ENCODE measurements at regions not wholly inside any gene's neighbourhood (a gene's known extent, or its start where the extent isn't known, plus 50 kb on each side); places are given as distances from the start of the nearest gene placed in this dataset.

DNA sequence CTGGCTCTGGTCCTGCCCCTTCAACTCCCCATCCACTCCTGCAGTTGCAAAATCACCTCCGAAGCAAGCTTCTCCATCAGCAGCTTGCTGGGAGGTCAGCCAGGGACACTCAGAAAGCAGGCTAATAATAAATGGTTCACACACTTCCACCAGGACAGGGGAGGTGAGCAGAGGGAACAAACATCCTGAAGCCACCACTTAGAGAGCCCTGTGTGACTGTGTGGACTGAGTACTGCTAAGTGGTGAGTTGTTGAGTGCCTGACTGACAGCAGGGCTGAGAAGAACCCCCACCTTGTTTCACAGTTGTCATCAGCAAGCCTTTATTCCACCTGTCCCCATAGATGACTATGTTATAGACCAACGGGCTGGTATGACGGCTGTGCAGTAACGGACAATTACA lies 213.9 kb downstream of the CBLN1 start:
- H3K27ac ChIP-seq = no peak overlapping the region
- H3K4me3 ChIP-seq = no peak overlapping the region
- no peaks in the 10 kb centered on the region for H3K36me3 ChIP-seq
- no peak for DNase-seq
- intact Hi-C loops (cut with DNase I) = no loop called here
- H3K27me3 ChIP-seq = no peaks in the 10 kb centered on the region
- H3K4me1 ChIP-seq (ENCODE audit: insufficient read depth) = no peaks in the 10 kb centered on the region
- no peak for TF ChIP-seq POLR2A (IDR thresholded peaks at IDR 0.05)
- TF ChIP-seq, protein P1, sequence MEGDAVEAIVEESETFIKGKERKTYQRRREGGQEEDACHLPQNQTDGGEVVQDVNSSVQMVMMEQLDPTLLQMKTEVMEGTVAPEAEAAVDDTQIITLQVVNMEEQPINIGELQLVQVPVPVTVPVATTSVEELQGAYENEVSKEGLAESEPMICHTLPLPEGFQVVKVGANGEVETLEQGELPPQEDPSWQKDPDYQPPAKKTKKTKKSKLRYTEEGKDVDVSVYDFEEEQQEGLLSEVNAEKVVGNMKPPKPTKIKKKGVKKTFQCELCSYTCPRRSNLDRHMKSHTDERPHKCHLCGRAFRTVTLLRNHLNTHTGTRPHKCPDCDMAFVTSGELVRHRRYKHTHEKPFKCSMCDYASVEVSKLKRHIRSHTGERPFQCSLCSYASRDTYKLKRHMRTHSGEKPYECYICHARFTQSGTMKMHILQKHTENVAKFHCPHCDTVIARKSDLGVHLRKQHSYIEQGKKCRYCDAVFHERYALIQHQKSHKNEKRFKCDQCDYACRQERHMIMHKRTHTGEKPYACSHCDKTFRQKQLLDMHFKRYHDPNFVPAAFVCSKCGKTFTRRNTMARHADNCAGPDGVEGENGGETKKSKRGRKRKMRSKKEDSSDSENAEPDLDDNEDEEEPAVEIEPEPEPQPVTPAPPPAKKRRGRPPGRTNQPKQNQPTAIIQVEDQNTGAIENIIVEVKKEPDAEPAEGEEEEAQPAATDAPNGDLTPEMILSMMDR (IDR thresholded peaks at IDR 0.05) = no peak
- TF ChIP-seq EP300 (IDR thresholded peaks at IDR 0.05) = no peak
- no peaks in the 10 kb centered on the region for H3K9me3 ChIP-seq
- WGBS, 3 donors = 63 to 75% (median 64%) methylated on average over 4 of the region's 4 CpGs

DNA sequence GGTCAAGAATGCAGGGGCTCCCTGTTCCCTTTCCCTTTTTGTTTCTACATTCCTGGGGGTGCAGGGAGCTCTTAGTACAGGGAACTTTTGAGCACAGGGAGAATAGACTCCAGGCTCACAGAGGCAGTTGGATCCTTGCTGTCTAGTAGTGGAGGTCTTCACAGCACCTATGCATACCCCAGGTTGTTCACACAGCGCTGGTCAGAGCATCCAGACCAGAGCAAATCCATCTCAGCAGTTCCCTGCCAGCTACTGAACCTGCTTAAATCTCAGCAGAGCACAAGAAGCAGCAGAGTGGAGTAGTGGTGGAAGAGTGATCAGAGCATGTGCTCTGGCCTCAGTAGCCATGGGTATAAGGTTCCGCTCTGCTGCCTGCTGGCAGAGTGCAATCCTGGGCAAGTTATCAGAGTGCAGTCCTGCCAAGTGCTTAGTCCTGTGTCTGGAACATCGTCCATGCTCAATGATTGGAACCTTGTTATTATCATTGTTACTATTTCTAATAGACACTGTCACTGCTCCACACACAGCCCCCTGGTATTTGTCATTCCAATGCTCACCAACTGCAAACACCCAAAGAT lies 220.4 kb downstream of the CBLN1 start:
- Histone ChIP-seq H3K4me3 (no peak overlapping the region), H3K4me1 (ENCODE audit: insufficient read depth) (no peaks in the 10 kb centered on the region), H3K27me3 (no peaks in the 10 kb centered on the region), H3K27ac (no peak overlapping the region), H3K36me3 (no peaks in the 10 kb centered on the region), H3K9me3 (no peaks in the 10 kb centered on the region)
- no peak for DNase-seq
- intact Hi-C loops (cut with DNase I) = no loop called here
- TF ChIP-seq EP300 (IDR thresholded peaks at IDR 0.05) = no peak
- TF ChIP-seq, protein P1 (IDR thresholded peaks at IDR 0.05) = no peak
- WGBS, 3 donors = 61 to 74% (median 69%) methylated on average over 3 of the region's 3 CpGs

DNA sequence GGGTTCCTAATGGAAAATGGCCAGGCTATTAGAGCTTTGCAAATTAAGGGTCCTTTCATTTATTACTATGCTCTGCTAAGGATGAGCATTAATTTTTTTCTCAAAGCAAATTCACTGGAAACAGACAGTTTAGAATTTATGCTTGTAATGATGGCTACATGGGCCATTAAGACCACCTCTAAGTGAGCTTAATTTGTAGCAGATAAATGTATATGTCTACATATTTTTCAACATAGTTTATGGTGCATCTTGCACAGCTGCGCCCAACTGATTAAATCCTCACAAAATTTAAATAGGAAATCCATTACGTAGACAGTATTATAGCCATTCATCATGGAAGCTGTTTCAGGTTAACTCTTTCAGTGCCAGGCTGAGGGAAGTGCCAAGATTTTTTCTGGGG lies 220.9 kb downstream of the CBLN1 start:
- no peak for DNase-seq
- H3K4me1 ChIP-seq (ENCODE audit: insufficient read depth) = no peaks in the 10 kb centered on the region
- H3K27ac ChIP-seq = no peak overlapping the region
- 16 to 38% (median 30%) methylated on average over 2 of the region's 2 CpGs for WGBS, 3 donors
- no peak overlapping the region for H3K4me3 ChIP-seq
- TF ChIP-seq POLR2A (IDR thresholded peaks at IDR 0.05) (no peak), EP300 (IDR thresholded peaks at IDR 0.05) (no peak)
- H3K9me3 ChIP-seq = no peaks in the 10 kb centered on the region
- intact Hi-C loops (cut with DNase I) = no loop called here
- H3K27me3 ChIP-seq = no peaks in the 10 kb centered on the region
- H3K36me3 ChIP-seq = no peaks in the 10 kb centered on the region

DNA sequence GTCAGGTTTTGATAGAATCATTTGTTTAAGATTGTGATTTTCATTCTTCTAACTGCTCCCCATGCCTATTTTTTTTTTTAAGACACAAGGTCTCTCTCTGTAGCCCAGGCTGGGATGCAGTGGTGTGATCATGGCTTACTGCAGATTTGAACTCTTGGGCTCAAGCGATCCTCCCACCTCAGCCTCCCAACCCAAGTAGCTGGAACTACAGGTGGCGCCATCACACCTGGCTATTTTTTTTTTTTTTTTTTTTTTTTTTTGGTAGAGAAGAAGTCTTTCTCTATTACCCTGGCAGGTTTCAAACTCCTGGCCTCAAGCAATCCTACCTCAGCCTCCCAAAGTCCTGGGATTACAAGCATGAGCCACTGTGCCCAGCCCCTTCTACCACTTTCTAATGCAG lies 223.3 kb downstream of the CBLN1 start:
- WGBS, 3 donors = 70 to 97% (median 89%) methylated on average over 2 of the region's 2 CpGs
- H3K36me3 ChIP-seq = no peaks in the 10 kb centered on the region
- intact Hi-C loops (cut with DNase I) = no loop called here
- no peaks in the 10 kb centered on the region for H3K4me1 ChIP-seq (ENCODE audit: insufficient read depth)
- H3K27ac ChIP-seq = no peak overlapping the region
- H3K4me3 ChIP-seq = no peak overlapping the region
- no peak for TF ChIP-seq EP300 (IDR thresholded peaks at IDR 0.05)
- no peak for TF ChIP-seq POLR2A (IDR thresholded peaks at IDR 0.05)
- TF ChIP-seq, protein P1 (IDR thresholded peaks at IDR 0.05) = no peak
- H3K27me3 ChIP-seq = no peaks in the 10 kb centered on the region
- no peak for DNase-seq
- no peaks in the 10 kb centered on the region for H3K9me3 ChIP-seq

DNA sequence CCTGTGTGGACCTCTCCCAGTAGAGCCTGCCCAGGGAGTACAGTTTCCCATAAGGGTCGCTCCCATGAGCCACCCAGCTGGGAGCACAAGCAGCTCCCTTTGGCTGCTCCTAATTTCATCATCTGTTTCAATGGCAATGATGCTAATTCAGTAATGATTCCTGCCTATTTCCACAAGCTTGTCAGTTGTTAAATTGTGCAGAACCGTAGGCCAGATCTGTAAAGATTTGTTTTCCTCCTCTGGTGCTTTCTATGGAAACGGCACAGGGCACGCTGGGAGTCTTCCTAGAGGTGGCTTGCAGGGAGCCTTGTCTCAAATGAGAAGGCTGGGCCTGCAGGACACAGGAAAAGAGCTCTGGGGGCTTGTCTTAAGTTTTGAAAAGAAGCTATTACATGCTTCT lies 223.7 kb downstream of the CBLN1 start:
- H3K9me3 ChIP-seq = no peaks in the 10 kb centered on the region
- 66 to 74% (median 69%) methylated on average over 4 of the region's 4 CpGs for WGBS, 3 donors
- H3K27me3 ChIP-seq = no peaks in the 10 kb centered on the region
- no peak overlapping the region for H3K4me3 ChIP-seq
- TF ChIP-seq, protein P1 (IDR thresholded peaks at IDR 0.05) = no peak
- no peak for TF ChIP-seq POLR2A (IDR thresholded peaks at IDR 0.05)
- TF ChIP-seq EP300 (IDR thresholded peaks at IDR 0.05) = no peak
- H3K27ac ChIP-seq = no peak overlapping the region
- intact Hi-C loops (cut with DNase I) = no loop called here
- no peaks in the 10 kb centered on the region for H3K4me1 ChIP-seq (ENCODE audit: insufficient read depth)
- no peak for DNase-seq
- no peaks in the 10 kb centered on the region for H3K36me3 ChIP-seq

All from ovary (tissue), 7 donors.